OCI-LY7 (cell line): ENCODE measurements at regions not wholly inside any gene's neighbourhood (a gene's known extent, or its start where the extent isn't known, plus 50 kb on each side); places are given as distances from the start of the nearest gene placed in this dataset.

Experiments
- EZH2phosphoT487 ChIP-seq: fragments of 200-600 bp; sonication (generic); IDR thresholded peaks from 2 replicates; pipeline ENCODE4 v1.6.1; 2018; ENCODE audit warnings: low read depth, borderline replicate concordance, mild to moderate bottlenecking, mixed run types, antibody characterized with exemption, low read length, moderate library complexity, mixed read lengths
- TF ChIP-seq, protein P1 (sequence below): fragments of 200-600 bp; sonication (generic); conservative IDR thresholded peaks from 2 replicates; pipeline ENCODE4 v1.5.1; 2014; ENCODE audit warnings: mild to moderate bottlenecking, antibody characterized with exemption, low read length, moderate library complexity, mixed read lengths

DNA sequence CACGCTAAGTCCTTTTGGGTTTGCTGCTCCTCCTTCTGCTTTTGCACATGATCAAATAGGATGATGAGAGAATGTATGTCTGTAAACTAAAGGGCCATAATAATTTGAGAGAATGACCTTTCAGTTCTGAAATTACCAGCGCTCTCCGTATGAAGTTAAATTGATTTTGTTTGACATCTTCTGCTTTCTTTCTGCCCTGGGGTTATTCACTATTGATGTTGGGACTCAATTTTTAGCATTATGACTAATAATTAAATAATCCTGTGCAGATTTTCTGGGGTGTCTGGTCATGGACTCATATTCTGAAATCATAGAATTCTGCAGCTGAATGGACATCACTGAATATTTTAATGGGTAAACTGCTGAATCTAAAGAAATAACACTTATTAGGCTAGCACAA is 423.2 kb downstream of the POM121L12 start:
- TF ChIP-seq, protein P1, sequence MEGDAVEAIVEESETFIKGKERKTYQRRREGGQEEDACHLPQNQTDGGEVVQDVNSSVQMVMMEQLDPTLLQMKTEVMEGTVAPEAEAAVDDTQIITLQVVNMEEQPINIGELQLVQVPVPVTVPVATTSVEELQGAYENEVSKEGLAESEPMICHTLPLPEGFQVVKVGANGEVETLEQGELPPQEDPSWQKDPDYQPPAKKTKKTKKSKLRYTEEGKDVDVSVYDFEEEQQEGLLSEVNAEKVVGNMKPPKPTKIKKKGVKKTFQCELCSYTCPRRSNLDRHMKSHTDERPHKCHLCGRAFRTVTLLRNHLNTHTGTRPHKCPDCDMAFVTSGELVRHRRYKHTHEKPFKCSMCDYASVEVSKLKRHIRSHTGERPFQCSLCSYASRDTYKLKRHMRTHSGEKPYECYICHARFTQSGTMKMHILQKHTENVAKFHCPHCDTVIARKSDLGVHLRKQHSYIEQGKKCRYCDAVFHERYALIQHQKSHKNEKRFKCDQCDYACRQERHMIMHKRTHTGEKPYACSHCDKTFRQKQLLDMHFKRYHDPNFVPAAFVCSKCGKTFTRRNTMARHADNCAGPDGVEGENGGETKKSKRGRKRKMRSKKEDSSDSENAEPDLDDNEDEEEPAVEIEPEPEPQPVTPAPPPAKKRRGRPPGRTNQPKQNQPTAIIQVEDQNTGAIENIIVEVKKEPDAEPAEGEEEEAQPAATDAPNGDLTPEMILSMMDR, result no peak
- TF ChIP-seq EZH2phosphoT487, result no peak
